SK-N-SH (cell line): ENCODE measurements at regions not wholly inside any gene's neighbourhood (a gene's known extent, or its start where the extent isn't known, plus 50 kb on each side); places are given as distances from the start of the nearest gene placed in this dataset.

ENCODE experiments used
- CTCF ChIA-PET: fragments of 300-600, 350-600 bp; formaldehyde crosslinking; extraction: SDS; loops from one replicate; lab custom pipeline; 2021; lab: Yijun Ruan, JAX
- POLR2A ChIA-PET: fragments of 350-600 bp; sonication (Branson Sonifier 250); formaldehyde crosslinking; extraction: SDS; loops from one replicate; lab custom pipeline; 2020; ENCODE audit warnings: antibody characterized with exemption, inconsistent platforms; lab: Yijun Ruan, JAX
- DNase-seq: peaks from one replicate; pipeline ENCODE4 v3.0.0; 2012
- H2AFZ ChIP-seq: fragments of 200-600 bp; sonication (generic); 2 replicates; pipeline ENCODE4 v1.8.1; 2016; ENCODE audit warnings: antibody characterized with exemption, mild to moderate bottlenecking, low read depth
- H3F3A ChIP-seq: fragments of 200-600 bp; sonication (generic); replicated peaks from 2 replicates; pipeline ENCODE3; 2016; ENCODE audit warnings: antibody characterized with exemption, mild to moderate bottlenecking; ENCODE audit not compliant: insufficient read depth
- H3K27ac ChIP-seq, 2 experiments: fragments of 200-500 bp in 1 of 2; fragments of 200-600 bp in 1 of 2; sonication (Bioruptor generic) in 1 of 2; sonication (generic), shearing (Covaris generic) in 1 of 2; 2 replicates each; pipeline versions ENCODE4 v1.5.1 to v1.6.1; 2014 to 2016; ENCODE audit warnings: low read depth in 2 of 2, inconsistent platforms in 1 of 2, low read length in 1 of 2, mild to moderate bottlenecking in 1 of 2, mixed read lengths in 1 of 2
- H3K27me3 ChIP-seq: fragments of 200-600 bp; sonication (generic), shearing (Covaris generic); 2 replicates; pipeline ENCODE4 v1.6.1; 2016; ENCODE audit warnings: mixed run types; ENCODE audit not compliant: insufficient read depth
- H3K36me3 ChIP-seq, 2 experiments: fragments of 200-500 bp in 1 of 2; fragments of 200-600 bp in 1 of 2; sonication (Bioruptor generic) in 1 of 2; sonication (generic) in 1 of 2; replicated peaks in 1 of 2; 2 replicates each; pipeline versions ENCODE3 to v1.5.1; 2014 to 2016; ENCODE audit warnings: low read length in 1 of 2, mild to moderate bottlenecking in 1 of 2; ENCODE audit not compliant: insufficient read depth in 2 of 2, control insufficient read depth in 1 of 2
- H3K4me1 ChIP-seq, 2 experiments: fragments of 200-500 bp in 1 of 2; fragments of 200-600 bp in 1 of 2; sonication (Bioruptor generic) in 1 of 2; sonication (generic), shearing (Covaris generic) in 1 of 2; 2 replicates each; pipeline versions ENCODE4 v1.5.1 to v1.6.1; 2014 to 2016; ENCODE audit warnings: low read depth in 1 of 2, low read length in 1 of 2, mixed run types in 1 of 2; ENCODE audit not compliant: insufficient read depth in 2 of 2, control insufficient read depth in 1 of 2
- H3K4me2 ChIP-seq: fragments of 200-600 bp; sonication (generic), shearing (Covaris generic); 2 replicates; pipeline ENCODE4 v1.6.1; 2017; ENCODE audit warnings: mixed run types
- H3K4me3 ChIP-seq, 2 experiments: fragments of 200-500 bp in 1 of 2; fragments of 200-600 bp in 1 of 2; sonication (Bioruptor generic) in 1 of 2; sonication (generic), shearing (Covaris generic) in 1 of 2; 2 replicates each; pipeline versions ENCODE4 v1.5.1 to v1.8.1; 2014 to 2016; ENCODE audit warnings: low read depth in 2 of 2, inconsistent platforms in 1 of 2, low read length in 1 of 2, mild to moderate bottlenecking in 1 of 2, mixed read lengths in 1 of 2, moderate library complexity in 1 of 2
- H3K79me2 ChIP-seq: fragments of 200-600 bp; sonication (generic); 2 replicates; pipeline ENCODE4 v1.8.1; 2017; ENCODE audit warnings: mild to moderate bottlenecking; ENCODE audit not compliant: insufficient read depth
- H3K9ac ChIP-seq: fragments of 200-600 bp; sonication (generic); 2 replicates; pipeline ENCODE4 v1.6.1; 2017; ENCODE audit warnings: mixed run types
- H3K9me2 ChIP-seq: fragments of 200-600 bp; sonication (generic); 2 replicates; pipeline ENCODE4 v1.6.1; 2017; ENCODE audit warnings: mixed run types
- H3K9me3 ChIP-seq: fragments of 200-600 bp; sonication (generic); 2 replicates; pipeline ENCODE4 v1.6.1; 2017; ENCODE audit warnings: mixed run types, mild to moderate bottlenecking, moderate library complexity
- H4K20me1 ChIP-seq: fragments of 200-600 bp; sonication (generic); 2 replicates; pipeline ENCODE4 v1.6.1; 2017; ENCODE audit warnings: mild to moderate bottlenecking, mixed run types; ENCODE audit not compliant: insufficient read depth
- CHD2 ChIP-seq: fragments of 150-350 bp; IDR thresholded peaks from 2 replicates; pipeline ENCODE4 v1.6.1; 2018; ENCODE audit warnings: low read length; ENCODE audit not compliant: partially characterized antibody
- ELF1 ChIP-seq: IDR thresholded peaks from 2 replicates; pipeline ENCODE4 v1.4.0; 2012
- EP300 ChIP-seq, 2 experiments: IDR thresholded peaks; 2 replicates each; pipeline versions ENCODE4 v1.4.0 to v1.6.1; 2012; ENCODE audit warnings: borderline replicate concordance in 1 of 2, low read depth in 1 of 2, low read length in 1 of 2
- FOSL2 ChIP-seq: IDR thresholded peaks from 2 replicates; pipeline ENCODE4 v1.4.0; 2012; ENCODE audit warnings: low read depth, mild to moderate bottlenecking, moderate library complexity, borderline replicate concordance
- FOXJ3 ChIP-seq: sonication (generic); formaldehyde crosslinking; IDR thresholded peaks from 2 replicates; pipeline ENCODE4 v1.5.1; 2020; ENCODE audit warnings: mild to moderate bottlenecking, missing genetic modification reagents
- GATA2 ChIP-seq: sonication (generic); formaldehyde crosslinking; IDR thresholded peaks from 2 replicates; pipeline ENCODE4 v1.5.0; 2020; ENCODE audit warnings: mild to moderate bottlenecking, missing genetic modification reagents
- JUND ChIP-seq: IDR thresholded peaks from 2 replicates; pipeline ENCODE4 v1.4.0; 2012
- MEF2A ChIP-seq: IDR thresholded peaks from 2 replicates; pipeline ENCODE4 v1.4.0; 2012; ENCODE audit warnings: low read depth, borderline replicate concordance
- MXI1 ChIP-seq: IDR thresholded peaks from 2 replicates; pipeline ENCODE4 v1.6.1; 2012; ENCODE audit warnings: mild to moderate bottlenecking, low read depth, low read length, improper control_type of control experiment
- NFIC ChIP-seq: IDR thresholded peaks from 2 replicates; pipeline ENCODE4 v1.4.0; 2012; ENCODE audit warnings: borderline replicate concordance
- NRF1 ChIP-seq: IDR thresholded peaks from 2 replicates; pipeline ENCODE4 v1.6.1; 2012; ENCODE audit warnings: low read depth, mild to moderate bottlenecking, low read length
- POLR2AphosphoS5 ChIP-seq: IDR thresholded peaks from 2 replicates; pipeline ENCODE4 v1.6.1; 2012; ENCODE audit warnings: low read depth, low read length
- RAD21 ChIP-seq: IDR thresholded peaks from 2 replicates; pipeline ENCODE4 v1.6.1; 2012; ENCODE audit warnings: mild to moderate bottlenecking, low read length
- RCOR1 ChIP-seq: fragments of 150-350 bp; IDR thresholded peaks from 2 replicates; pipeline ENCODE4 v1.6.1; 2017; ENCODE audit warnings: antibody characterized with exemption, low read length
- SIN3A ChIP-seq: IDR thresholded peaks from 2 replicates; pipeline ENCODE4 v1.6.1; 2012; ENCODE audit warnings: low read depth, mild to moderate bottlenecking, low read length, moderate library complexity, borderline replicate concordance
- TAF1 ChIP-seq: IDR thresholded peaks from 2 replicates; pipeline ENCODE4 v1.6.1; 2012; ENCODE audit warnings: low read depth, mild to moderate bottlenecking, low read length, moderate library complexity, borderline replicate concordance
- TCF12 ChIP-seq: IDR thresholded peaks from 2 replicates; pipeline ENCODE4 v1.4.0; 2012
- TEAD4 ChIP-seq: IDR thresholded peaks from 2 replicates; pipeline ENCODE4 v1.4.0; 2012; ENCODE audit warnings: mild to moderate bottlenecking, borderline replicate concordance; ENCODE audit not compliant: insufficient read depth
- WGBS: methylation state at CpG from one replicate; pipeline ENCODE4 v1.1.6; 2017; ENCODE audit warnings: low lambda C conversion rate; 5-methylcytosine and 5-hydroxymethylcytosine counted together
- TF ChIP-seq, protein P1 (sequence below): IDR thresholded peaks from 2 replicates; pipeline ENCODE4; 2012
- TF ChIP-seq, protein P2 (sequence below): fragments of 150-350 bp; IDR thresholded peaks from 2 replicates; pipeline ENCODE4 v1.6.1; 2016; ENCODE audit warnings: mild to moderate bottlenecking, low read depth, low read length

DNA sequence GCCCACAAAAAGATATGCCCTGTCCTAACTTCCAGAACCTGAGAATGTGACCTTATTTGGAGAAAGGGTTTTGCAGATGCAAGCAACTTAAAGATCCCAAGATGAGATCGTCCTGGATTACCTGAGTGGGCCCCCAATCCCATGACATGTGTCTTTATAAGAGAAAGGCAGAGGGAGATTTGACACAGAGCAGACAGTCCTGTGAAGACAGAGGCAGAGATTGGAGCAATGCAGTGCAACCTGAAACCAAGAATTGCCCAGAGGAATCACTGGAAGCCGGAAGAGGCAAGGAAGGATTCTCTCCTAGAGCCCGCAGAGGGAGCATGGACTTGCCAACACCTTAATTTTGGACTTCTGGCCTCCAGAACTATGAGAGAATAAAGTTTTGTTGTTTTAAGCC is 171.5 kb downstream of the SMIM20 start:
- POLR2A ChIA-PET, result no interaction called here
- CTCF ChIA-PET, result interaction anchor here (0.9 to 1.0 kb wide), 5 partner anchors 16 to 244 kb away, joined by 3 to 4 read pairs (median 3); partner anchors contain the start of gene RBPJ
- no peak overlapping the region for H3K27ac ChIP-seq
- no peak overlapping the region for H2AFZ ChIP-seq
- H3K4me1 ChIP-seq, result peaks cover 0 to 32% of the 10 kb centered on the region in 2 experiments; a peak in 2 of 4 replicates
- no peaks in the 10 kb centered on the region for H3K36me3 ChIP-seq
- TF ChIP-seq JUND (no peak), MEF2A (no peak), TCF12 (peak; percentile 26; the same call in 1 of the 2 replicates)
- TF ChIP-seq, protein P1, sequence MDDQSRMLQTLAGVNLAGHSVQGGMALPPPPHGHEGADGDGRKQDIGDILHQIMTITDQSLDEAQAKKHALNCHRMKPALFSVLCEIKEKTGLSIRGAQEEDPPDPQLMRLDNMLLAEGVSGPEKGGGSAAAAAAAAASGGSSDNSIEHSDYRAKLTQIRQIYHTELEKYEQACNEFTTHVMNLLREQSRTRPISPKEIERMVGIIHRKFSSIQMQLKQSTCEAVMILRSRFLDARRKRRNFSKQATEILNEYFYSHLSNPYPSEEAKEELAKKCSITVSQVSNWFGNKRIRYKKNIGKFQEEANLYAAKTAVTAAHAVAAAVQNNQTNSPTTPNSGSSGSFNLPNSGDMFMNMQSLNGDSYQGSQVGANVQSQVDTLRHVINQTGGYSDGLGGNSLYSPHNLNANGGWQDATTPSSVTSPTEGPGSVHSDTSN, result 0 out of 2 replicates have a peak, but pooled peaks have one; percentile 7
- TF ChIP-seq, all 33 proteins: peak for 2
- H4K20me1 ChIP-seq, result no peaks in the 10 kb centered on the region
- H3K79me2 ChIP-seq, result no peaks in the 10 kb centered on the region
- H3K4me2 ChIP-seq, result no peak overlapping the region
- no peaks in the 10 kb centered on the region for H3K9me2 ChIP-seq
- peaks cover 39% of the 10 kb centered on the region for H3K27me3 ChIP-seq
- H3K9me3 ChIP-seq, result no peaks in the 10 kb centered on the region; the same call in 1 of the 2 replicates
- H3K4me3 ChIP-seq, result no peak overlapping the region
- 65% methylated on average over 3 of the region's 3 CpGs for WGBS
- H3K9ac ChIP-seq, result no peak overlapping the region
- H3F3A ChIP-seq, result no peaks in the 10 kb centered on the region
- no peak for DNase-seq

DNA sequence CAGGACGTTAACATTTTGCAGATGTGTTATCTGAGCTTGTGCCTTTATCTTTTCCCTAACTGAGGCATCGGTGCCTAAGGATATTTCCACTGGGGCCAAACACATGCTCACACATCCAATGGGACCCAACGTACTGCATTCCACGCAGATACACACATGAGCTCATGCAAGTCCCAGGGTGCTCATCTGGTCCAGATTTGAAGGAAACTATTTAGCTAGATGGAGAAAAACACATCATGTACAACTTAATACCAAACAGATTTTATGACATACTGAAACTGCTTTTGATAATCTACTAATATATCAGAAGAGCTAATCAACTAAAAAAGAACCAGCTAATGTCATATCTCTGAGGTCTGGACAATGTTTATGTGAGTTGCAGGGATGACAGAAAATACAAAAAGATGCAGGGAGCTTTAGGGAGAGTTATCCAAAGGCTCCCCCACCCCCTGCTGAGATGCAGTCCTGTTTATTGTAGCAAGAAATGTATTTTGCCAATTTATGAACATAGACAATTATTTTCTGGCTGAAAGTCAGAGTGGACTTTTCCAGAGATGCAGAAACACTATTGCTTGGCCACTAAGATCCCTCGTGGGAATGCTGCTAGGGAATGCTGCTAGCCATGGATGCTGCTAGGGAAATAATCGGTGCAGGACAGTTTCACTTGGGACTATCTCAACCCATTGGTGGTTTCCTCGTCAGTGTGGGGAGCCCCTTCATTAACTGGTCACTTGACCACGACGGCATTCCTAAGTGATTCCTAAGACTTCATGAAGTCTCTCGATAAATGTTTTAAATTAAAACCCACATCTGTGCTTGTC is 172.8 kb downstream of the SMIM20 start:
- no peaks in the 10 kb centered on the region; the same call in 1 of the 2 replicates for H3K9me3 ChIP-seq
- no peak overlapping the region for H3K9ac ChIP-seq
- no peak overlapping the region for H2AFZ ChIP-seq
- CTCF ChIA-PET, result interaction anchor here (1.0 to 1.6 kb wide), 5 partner anchors 65 to 244 kb away, joined by 3 to 5 read pairs (median 3); no protein-coding TSS in a partner anchor
- H4K20me1 ChIP-seq, result no peaks in the 10 kb centered on the region
- H3K4me1 ChIP-seq, result peaks cover 0 to 24% of the 10 kb centered on the region in 2 experiments; a peak in 2 of 4 replicates
- no peak overlapping the region for H3K4me3 ChIP-seq
- no peak overlapping the region; a peak in 1 of 4 replicates for H3K27ac ChIP-seq
- no peaks in the 10 kb centered on the region for H3K36me3 ChIP-seq
- POLR2A ChIA-PET, result interaction anchor here (0.8 to 1.2 kb wide), 3 partner anchors 131 to 232 kb away, joined by 3 read pairs; no protein-coding TSS in a partner anchor
- no peaks in the 10 kb centered on the region for H3K79me2 ChIP-seq
- H3K27me3 ChIP-seq, result peaks cover 30% of the 10 kb centered on the region
- H3K9me2 ChIP-seq, result no peaks in the 10 kb centered on the region
- peak; percentile 59 for DNase-seq
- TF ChIP-seq, protein P2, sequence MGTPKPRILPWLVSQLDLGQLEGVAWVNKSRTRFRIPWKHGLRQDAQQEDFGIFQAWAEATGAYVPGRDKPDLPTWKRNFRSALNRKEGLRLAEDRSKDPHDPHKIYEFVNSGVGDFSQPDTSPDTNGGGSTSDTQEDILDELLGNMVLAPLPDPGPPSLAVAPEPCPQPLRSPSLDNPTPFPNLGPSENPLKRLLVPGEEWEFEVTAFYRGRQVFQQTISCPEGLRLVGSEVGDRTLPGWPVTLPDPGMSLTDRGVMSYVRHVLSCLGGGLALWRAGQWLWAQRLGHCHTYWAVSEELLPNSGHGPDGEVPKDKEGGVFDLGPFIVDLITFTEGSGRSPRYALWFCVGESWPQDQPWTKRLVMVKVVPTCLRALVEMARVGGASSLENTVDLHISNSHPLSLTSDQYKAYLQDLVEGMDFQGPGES, result no peak
- peak; percentile 8 to 85; a peak in 3 of 4 replicates for TF ChIP-seq EP300 (IDR thresholded peaks at IDR 0.05; ENCODE audit: borderline replicate concordance in 1 of 2, low read depth in 1 of 2, low read length in 1 of 2)
- no peak for TF ChIP-seq SIN3A
- peak; percentile 42; the same call in 1 of the 2 replicates for TF ChIP-seq TEAD4
- TF ChIP-seq CHD2, result peak; percentile 48
- TF ChIP-seq MXI1, result peak; percentile 17; the same call in 1 of the 2 replicates
- 0 out of 2 replicates have a peak, but pooled peaks have one; percentile 12 for TF ChIP-seq RAD21
- 0 out of 2 replicates have a peak, but pooled peaks have one; percentile 1 for TF ChIP-seq JUND
- peak; percentile 15; the same call in 1 of the 2 replicates for TF ChIP-seq FOSL2
- peak; percentile 94 for TF ChIP-seq RCOR1
- peak; percentile 83; the same call in 1 of the 2 replicates for TF ChIP-seq FOXJ3 (CRISPR knock-in tag)
- TF ChIP-seq, protein P1, result peak; percentile 61
- peak; percentile 91 for TF ChIP-seq TCF12
- TF ChIP-seq ELF1, result no peak
- peak; percentile 98 for TF ChIP-seq GATA2
- TF ChIP-seq NFIC, result peak; percentile 29; the same call in 1 of the 2 replicates
- no peak for TF ChIP-seq NRF1
- TF ChIP-seq TAF1, result no peak
- TF ChIP-seq POLR2AphosphoS5, result peak; percentile 54; the same call in 1 of the 2 replicates
- no peaks in the 10 kb centered on the region for H3F3A ChIP-seq
- WGBS, result 4% methylated on average over 10 of the region's 10 CpGs
- no peak overlapping the region for H3K4me2 ChIP-seq
